Neural progenitor cell (in vitro differentiated cells): ENCODE measurements at regions not wholly inside any gene's neighbourhood (a gene's known extent, or its start where the extent isn't known, plus 50 kb on each side); places are given as distances from the start of the nearest gene placed in this dataset.

Source experiments
- DNase-seq: peaks from one replicate; pipeline ENCODE4 v3.0.0-alpha.2; 2016; ENCODE audit warnings: low spot score
- H2AFZ ChIP-seq: fragments of 200-600 bp; sonication (generic); replicated peaks from 2 replicates; pipeline ENCODE4 v1.6.1; 2016; ENCODE audit warnings: antibody characterized with exemption
- H3F3A ChIP-seq: fragments of 200-600 bp; sonication (generic); 2 replicates; pipeline ENCODE4 v1.6.1; 2016; ENCODE audit warnings: antibody characterized with exemption, low read depth
- H3K27ac ChIP-seq: fragments of 200-600 bp; sonication (generic); 2 replicates; pipeline ENCODE4 v1.5.1; 2016; ENCODE audit warnings: mild to moderate bottlenecking
- H3K27me3 ChIP-seq: fragments of 200-600 bp; sonication (generic); 2 replicates; pipeline ENCODE4 v1.6.1; 2016; ENCODE audit warnings: mild to moderate bottlenecking, moderate library complexity
- H3K36me3 ChIP-seq: fragments of 200-600 bp; sonication (generic); 2 replicates; pipeline ENCODE4 v1.5.1; 2016
- H3K4me1 ChIP-seq: fragments of 200-600 bp; sonication (generic); 2 replicates; pipeline ENCODE4 v1.6.1; 2016; ENCODE audit warnings: mixed run types
- H3K4me2 ChIP-seq: fragments of 200-600 bp; sonication (generic); 2 replicates; pipeline ENCODE4 v1.6.1; 2016
- H3K4me3 ChIP-seq: fragments of 200-600 bp; sonication (generic); 2 replicates; pipeline ENCODE4 v1.5.1; 2016
- H3K79me2 ChIP-seq: fragments of 200-600 bp; sonication (generic); 2 replicates; pipeline ENCODE4 v1.6.1; 2016; ENCODE audit warnings: low read depth
- H3K9ac ChIP-seq: fragments of 200-600 bp; sonication (generic); 2 replicates; pipeline ENCODE4 v1.6.1; 2016
- H3K9me3 ChIP-seq: fragments of 200-600 bp; sonication (generic); 2 replicates; pipeline ENCODE4 v1.5.1; 2016; ENCODE audit warnings: low read depth
- H4K20me1 ChIP-seq: fragments of 200-600 bp; sonication (generic); 2 replicates; pipeline ENCODE4 v1.6.1; 2016; ENCODE audit warnings: low read depth
- H3K27ac Mint-ChIP-seq: 3 replicates; pipeline ENCODE4 v1.8.0; 2021; ENCODE audit warnings: mixed read lengths
- H3K27me3 Mint-ChIP-seq: 2 replicates; pipeline ENCODE4 v1.8.0; 2022; ENCODE audit warnings: low read depth, mild to moderate bottlenecking, inconsistent platforms, moderate library complexity, mixed read lengths; ENCODE audit not compliant: insufficient read depth
- H3K36me3 Mint-ChIP-seq: 3 replicates; pipeline ENCODE4 v1.8.0; 2021; ENCODE audit warnings: mixed read lengths
- H3K4me1 Mint-ChIP-seq: 3 replicates; pipeline ENCODE4 v1.8.0; 2021; ENCODE audit warnings: mixed read lengths
- H3K4me3 Mint-ChIP-seq: 3 replicates; pipeline ENCODE4 v1.8.0; 2021; ENCODE audit warnings: mild to moderate bottlenecking, moderate library complexity, mixed read lengths
- H3K9me3 Mint-ChIP-seq: 3 replicates; pipeline ENCODE4 v1.8.0; 2020; ENCODE audit warnings: mixed read lengths
- CTCF ChIP-seq: fragments of 200-600 bp; sonication (generic); IDR thresholded peaks from 2 replicates; pipeline ENCODE4 v1.5.1; 2017; ENCODE audit warnings: antibody characterized with exemption, mild to moderate bottlenecking
- EZH2 ChIP-seq: fragments of 200-600 bp; sonication (generic); IDR thresholded peaks from 2 replicates; pipeline ENCODE4 v1.6.1; 2017; ENCODE audit warnings: antibody characterized with exemption, mild to moderate bottlenecking, moderate library complexity
- EZH2phosphoT487 ChIP-seq: fragments of 200-600 bp; sonication (generic); IDR thresholded peaks from 2 replicates; pipeline ENCODE4 v1.6.1; 2017; ENCODE audit warnings: antibody characterized with exemption

GRCh38 chr18:60838677-60839076 is 466.1 kb upstream of the MC4R start:
- Histone ChIP-seq H3K9ac (no peak overlapping the region), H3K4me1 (no peaks in the 10 kb centered on the region), H4K20me1 (no peaks in the 10 kb centered on the region), H3K27me3 (no peaks in the 10 kb centered on the region), H2AFZ (no peak overlapping the region), H3K79me2 (no peaks in the 10 kb centered on the region), H3K4me2 (no peak overlapping the region), H3K9me3 (no peaks in the 10 kb centered on the region), H3K36me3 (no peaks in the 10 kb centered on the region), H3K27ac (no peak overlapping the region), H3F3A (no peaks in the 10 kb centered on the region), H3K4me3 (no peak overlapping the region)
- H3K4me3 Mint-ChIP-seq, result no peak overlapping the region
- no peak for DNase-seq
- no peaks in the 10 kb centered on the region for H3K9me3 Mint-ChIP-seq
- H3K27me3 Mint-ChIP-seq, result no peaks in the 10 kb centered on the region
- H3K4me1 Mint-ChIP-seq, result no peaks in the 10 kb centered on the region
- no peaks in the 10 kb centered on the region for H3K36me3 Mint-ChIP-seq
- TF ChIP-seq CTCF, result no peak
- TF ChIP-seq EZH2, result no peak
- no peak for TF ChIP-seq EZH2phosphoT487
- H3K27ac Mint-ChIP-seq, result no peak overlapping the region

- H3K4me1 ChIP-seq, result no peaks in the 10 kb centered on the region
- Mint-ChIP-seq H3K4me3 (no peak overlapping the region), H3K27ac (no peak overlapping the region), H3K27me3 (no peaks in the 10 kb centered on the region), H3K4me1 (peaks cover 6% of the 10 kb centered on the region), H3K9me3 (peaks cover 7% of the 10 kb centered on the region), H3K36me3 (no peaks in the 10 kb centered on the region)
- H3K36me3 ChIP-seq, result no peaks in the 10 kb centered on the region
- H3K4me3 ChIP-seq, result no peak overlapping the region
- no peak overlapping the region for H3K4me2 ChIP-seq
- H3K9me3 ChIP-seq, result peaks cover 2% of the 10 kb centered on the region
- no peaks in the 10 kb centered on the region for H3K79me2 ChIP-seq
- H2AFZ ChIP-seq, result no peak overlapping the region
- H3K9ac ChIP-seq, result no peak overlapping the region
- H3K27me3 ChIP-seq, result no peaks in the 10 kb centered on the region
- H4K20me1 ChIP-seq, result no peaks in the 10 kb centered on the region
- no peak overlapping the region for H3K27ac ChIP-seq
- no peak for DNase-seq
- H3F3A ChIP-seq, result no peaks in the 10 kb centered on the region
- TF ChIP-seq EZH2phosphoT487, result no peak
- no peak for TF ChIP-seq EZH2
- TF ChIP-seq CTCF, result no peak
Measured at GRCh38 chr18:60846396-60846795, 473.8 kb upstream of the MC4R start.

- H3K4me3 Mint-ChIP-seq, result no peak overlapping the region
- TF ChIP-seq EZH2phosphoT487 (no peak), EZH2 (no peak), CTCF (no peak)
- Histone ChIP-seq H3F3A (no peaks in the 10 kb centered on the region), H3K79me2 (no peaks in the 10 kb centered on the region), H3K9ac (no peak overlapping the region), H3K4me3 (no peak overlapping the region), H3K36me3 (no peaks in the 10 kb centered on the region), H3K27ac (no peak overlapping the region), H3K27me3 (no peaks in the 10 kb centered on the region), H3K4me2 (no peak overlapping the region), H3K4me1 (peaks cover under 1% of the 10 kb centered on the region), H4K20me1 (no peaks in the 10 kb centered on the region), H2AFZ (no peak overlapping the region), H3K9me3 (peaks cover 2% of the 10 kb centered on the region)
- DNase-seq, result no peak
- peaks cover 6% of the 10 kb centered on the region for H3K4me1 Mint-ChIP-seq
- H3K9me3 Mint-ChIP-seq, result peaks cover 7% of the 10 kb centered on the region
- no peaks in the 10 kb centered on the region for H3K36me3 Mint-ChIP-seq
- no peak overlapping the region for H3K27ac Mint-ChIP-seq
- no peaks in the 10 kb centered on the region for H3K27me3 Mint-ChIP-seq
Measured at GRCh38 chr18:60847517-60847916, 474.9 kb upstream of the MC4R start.

- DNase-seq, result no peak
- no peaks in the 10 kb centered on the region for H3K27me3 Mint-ChIP-seq
- no peak overlapping the region for H3K27ac Mint-ChIP-seq
- no peak for TF ChIP-seq EZH2
- TF ChIP-seq CTCF, result no peak
- TF ChIP-seq EZH2phosphoT487, result no peak
- no peaks in the 10 kb centered on the region for H3K4me1 Mint-ChIP-seq
- Histone ChIP-seq H3K4me3 (no peak overlapping the region), H3K9me3 (no peaks in the 10 kb centered on the region), H4K20me1 (no peaks in the 10 kb centered on the region), H3K79me2 (no peaks in the 10 kb centered on the region), H3F3A (no peaks in the 10 kb centered on the region), H3K27ac (no peak overlapping the region), H3K36me3 (no peaks in the 10 kb centered on the region), H3K4me2 (no peak overlapping the region), H3K4me1 (peaks cover 24% of the 10 kb centered on the region), H3K27me3 (no peaks in the 10 kb centered on the region), H2AFZ (no peak overlapping the region), H3K9ac (no peak overlapping the region)
- no peak overlapping the region for H3K4me3 Mint-ChIP-seq
- H3K36me3 Mint-ChIP-seq, result no peaks in the 10 kb centered on the region
- H3K9me3 Mint-ChIP-seq, result no peaks in the 10 kb centered on the region
Measured at GRCh38 chr18:60861575-60861974, 471.7 kb upstream of the CDH20 start.
